ENCODE measurements at regions not wholly inside any gene's neighbourhood (a gene's known extent, or its start where the extent isn't known, plus 50 kb on each side); places are given as distances from the start of the nearest gene placed in this dataset.

- TF ChIP-seq STAT1 (IDR thresholded peaks at IDR 0.05; ENCODE audit: unreplicated experiment) (no peak), POLR2AphosphoS5 (IDR thresholded peaks at IDR 0.05; ENCODE audit: low read depth) (no peak)
- TF ChIP-seq, protein P1, sequence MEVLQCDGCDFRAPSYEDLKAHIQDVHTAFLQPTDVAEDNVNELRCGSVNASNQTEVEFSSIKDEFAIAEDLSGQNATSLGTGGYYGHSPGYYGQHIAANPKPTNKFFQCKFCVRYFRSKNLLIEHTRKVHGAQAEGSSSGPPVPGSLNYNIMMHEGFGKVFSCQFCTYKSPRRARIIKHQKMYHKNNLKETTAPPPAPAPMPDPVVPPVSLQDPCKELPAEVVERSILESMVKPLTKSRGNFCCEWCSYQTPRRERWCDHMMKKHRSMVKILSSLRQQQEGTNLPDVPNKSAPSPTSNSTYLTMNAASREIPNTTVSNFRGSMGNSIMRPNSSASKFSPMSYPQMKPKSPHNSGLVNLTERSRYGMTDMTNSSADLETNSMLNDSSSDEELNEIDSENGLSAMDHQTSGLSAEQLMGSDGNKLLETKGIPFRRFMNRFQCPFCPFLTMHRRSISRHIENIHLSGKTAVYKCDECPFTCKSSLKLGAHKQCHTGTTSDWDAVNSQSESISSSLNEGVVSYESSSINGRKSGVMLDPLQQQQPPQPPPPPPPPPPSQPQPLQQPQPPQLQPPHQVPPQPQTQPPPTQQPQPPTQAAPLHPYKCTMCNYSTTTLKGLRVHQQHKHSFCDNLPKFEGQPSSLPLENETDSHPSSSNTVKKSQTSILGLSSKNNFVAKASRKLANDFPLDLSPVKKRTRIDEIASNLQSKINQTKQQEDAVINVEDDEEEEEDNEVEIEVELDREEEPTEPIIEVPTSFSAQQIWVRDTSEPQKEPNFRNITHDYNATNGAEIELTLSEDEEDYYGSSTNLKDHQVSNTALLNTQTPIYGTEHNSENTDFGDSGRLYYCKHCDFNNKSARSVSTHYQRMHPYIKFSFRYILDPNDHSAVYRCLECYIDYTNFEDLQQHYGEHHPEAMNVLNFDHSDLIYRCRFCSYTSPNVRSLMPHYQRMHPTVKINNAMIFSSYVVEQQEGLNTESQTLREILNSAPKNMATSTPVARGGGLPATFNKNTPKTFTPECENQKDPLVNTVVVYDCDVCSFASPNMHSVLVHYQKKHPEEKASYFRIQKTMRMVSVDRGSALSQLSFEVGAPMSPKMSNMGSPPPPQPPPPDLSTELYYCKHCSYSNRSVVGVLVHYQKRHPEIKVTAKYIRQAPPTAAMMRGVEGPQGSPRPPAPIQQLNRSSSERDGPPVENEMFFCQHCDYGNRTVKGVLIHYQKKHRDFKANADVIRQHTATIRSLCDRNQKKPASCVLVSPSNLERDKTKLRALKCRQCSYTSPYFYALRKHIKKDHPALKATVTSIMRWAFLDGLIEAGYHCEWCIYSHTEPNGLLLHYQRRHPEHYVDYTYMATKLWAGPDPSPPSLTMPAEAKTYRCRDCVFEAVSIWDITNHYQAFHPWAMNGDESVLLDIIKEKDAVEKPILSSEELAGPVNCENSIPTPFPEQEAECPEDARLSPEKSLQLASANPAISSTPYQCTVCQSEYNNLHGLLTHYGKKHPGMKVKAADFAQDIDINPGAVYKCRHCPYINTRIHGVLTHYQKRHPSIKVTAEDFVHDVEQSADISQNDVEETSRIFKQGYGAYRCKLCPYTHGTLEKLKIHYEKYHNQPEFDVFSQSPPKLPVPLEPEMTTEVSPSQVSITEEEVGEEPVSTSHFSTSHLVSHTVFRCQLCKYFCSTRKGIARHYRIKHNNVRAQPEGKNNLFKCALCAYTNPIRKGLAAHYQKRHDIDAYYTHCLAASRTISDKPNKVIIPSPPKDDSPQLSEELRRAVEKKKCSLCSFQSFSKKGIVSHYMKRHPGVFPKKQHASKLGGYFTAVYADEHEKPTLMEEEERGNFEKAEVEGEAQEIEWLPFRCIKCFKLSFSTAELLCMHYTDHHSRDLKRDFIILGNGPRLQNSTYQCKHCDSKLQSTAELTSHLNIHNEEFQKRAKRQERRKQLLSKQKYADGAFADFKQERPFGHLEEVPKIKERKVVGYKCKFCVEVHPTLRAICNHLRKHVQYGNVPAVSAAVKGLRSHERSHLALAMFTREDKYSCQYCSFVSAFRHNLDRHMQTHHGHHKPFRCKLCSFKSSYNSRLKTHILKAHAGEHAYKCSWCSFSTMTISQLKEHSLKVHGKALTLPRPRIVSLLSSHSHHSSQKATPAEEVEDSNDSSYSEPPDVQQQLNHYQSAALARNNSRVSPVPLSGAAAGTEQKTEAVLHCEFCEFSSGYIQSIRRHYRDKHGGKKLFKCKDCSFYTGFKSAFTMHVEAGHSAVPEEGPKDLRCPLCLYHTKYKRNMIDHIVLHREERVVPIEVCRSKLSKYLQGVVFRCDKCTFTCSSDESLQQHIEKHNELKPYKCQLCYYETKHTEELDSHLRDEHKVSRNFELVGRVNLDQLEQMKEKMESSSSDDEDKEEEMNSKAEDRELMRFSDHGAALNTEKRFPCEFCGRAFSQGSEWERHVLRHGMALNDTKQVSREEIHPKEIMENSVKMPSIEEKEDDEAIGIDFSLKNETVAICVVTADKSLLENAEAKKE (CRISPR knock-in tag; IDR thresholded peaks at IDR 0.05), result no peak
Observed at GRCh38 chr2:117631152-117631945, 183.1 kb upstream of the DDX18 start (continued).

GRCh38 chr2:117635481-117635880 is 179.0 kb upstream of the DDX18 start:
- Histone ChIP-seq H3K36me3 (ENCODE audit: insufficient read depth) (no peaks in the 10 kb centered on the region), H3K4me2 (no peak overlapping the region), H3K9me2 (ENCODE audit: insufficient read depth) (0 out of 2 replicates have a peak, but pooled peaks cover 5% of the 10 kb centered on the region), H3K27ac (ENCODE audit: low read depth) (no peak overlapping the region), H4K20me1 (replicated peaks; ENCODE audit: insufficient read depth) (no peaks in the 10 kb centered on the region), H3F3A (replicated peaks; ENCODE audit: low read depth) (no peaks in the 10 kb centered on the region), H3K27me3 (ENCODE audit: insufficient read depth) (no peaks in the 10 kb centered on the region), H3K4me1 (ENCODE audit: insufficient read depth) (no peaks in the 10 kb centered on the region), H3K4me3 (no peak overlapping the region), H2AFZ (no peak overlapping the region), H3K79me2 (replicated peaks; ENCODE audit: insufficient read depth) (no peaks in the 10 kb centered on the region)
- peaks cover 14% of the 10 kb centered on the region for H3K36me3 Mint-ChIP-seq (ENCODE audit: low read depth)
- ATAC-seq (no peak), DNase-seq (ENCODE audit: low spot score) (no peak)
- H3K4me1 Mint-ChIP-seq, result no peaks in the 10 kb centered on the region
- H3K4me3 Mint-ChIP-seq, result no peak overlapping the region
- H3K9me3 Mint-ChIP-seq, result peaks cover 30% of the 10 kb centered on the region
- H3K27ac Mint-ChIP-seq, result no peak overlapping the region
- peaks cover 6% of the 10 kb centered on the region for H3K27me3 Mint-ChIP-seq (ENCODE audit: insufficient read depth, low read depth, poor library complexity)
- TF ChIP-seq, protein P1 (CRISPR knock-in tag; IDR thresholded peaks at IDR 0.05), result no peak
- no peak for TF ChIP-seq STAT1 (IDR thresholded peaks at IDR 0.05; ENCODE audit: unreplicated experiment)
- no peak for TF ChIP-seq ZNF114 (CRISPR knock-in tag; IDR thresholded peaks at IDR 0.05)
- TF ChIP-seq NANOG (IDR thresholded peaks at IDR 0.05; ENCODE audit: borderline replicate concordance), result no peak
- no peak for TF ChIP-seq EZH2phosphoT487 (IDR thresholded peaks at IDR 0.05; ENCODE audit: unreplicated experiment)
- TF ChIP-seq ZNF331 (CRISPR knock-in tag; IDR thresholded peaks at IDR 0.05; ENCODE audit: low read depth), result no peak
